ENCODE measurements at regions not wholly inside any gene's neighbourhood (a gene's known extent, or its start where the extent isn't known, plus 50 kb on each side); places are given as distances from the start of the nearest gene placed in this dataset.

GRCh38 chr9:116015855-116016254 lies 137.7 kb upstream of the PAPPA start:
- TF ChIP-seq CTCF (IDR thresholded peaks at IDR 0.05; ENCODE audit: insufficient read depth, low read depth, low read length) = no peak
- no peak overlapping the region for H3K4me3 ChIP-seq (ENCODE audit: low read depth, low read length)
- peak; percentile 55 for DNase-seq (ENCODE audit: low read depth)

- TF ChIP-seq CTCF (IDR thresholded peaks at IDR 0.05; ENCODE audit: insufficient read depth, low read depth, low read length) = no peak
- peak; percentile 81 for DNase-seq (ENCODE audit: low read depth)
- no peak overlapping the region for H3K4me3 ChIP-seq (ENCODE audit: low read depth, low read length)
Observed at GRCh38 chr9:116020146-116020545, 133.4 kb upstream of the PAPPA start.

GRCh38 chr9:116020801-116021200 lies 132.8 kb upstream of the PAPPA start:
- DNase-seq (ENCODE audit: low read depth) = peak; percentile 74
- no peak for TF ChIP-seq CTCF (IDR thresholded peaks at IDR 0.05; ENCODE audit: insufficient read depth, low read depth, low read length)

GRCh38 chr9:116027096-116027495 lies 126.5 kb upstream of the PAPPA start:
- no peak for TF ChIP-seq CTCF (IDR thresholded peaks at IDR 0.05; ENCODE audit: insufficient read depth, low read depth, low read length)
- no peak overlapping the region for H3K4me3 ChIP-seq (ENCODE audit: low read depth, low read length)
- peak; percentile 78 for DNase-seq (ENCODE audit: low read depth)

More at GRCh38 chr9:116020801-116021200, 132.8 kb upstream of the PAPPA start:
- H3K4me3 ChIP-seq (ENCODE audit: low read depth, low read length) = no peak overlapping the region

- peak; percentile 86 for DNase-seq (ENCODE audit: low read depth)
- no peak for TF ChIP-seq CTCF (IDR thresholded peaks at IDR 0.05; ENCODE audit: insufficient read depth, low read depth, low read length)
- no peak overlapping the region for H3K4me3 ChIP-seq (ENCODE audit: low read depth, low read length)
Observed at GRCh38 chr9:116027511-116027910, 126.1 kb upstream of the PAPPA start.

- no peak overlapping the region for H3K4me3 ChIP-seq (ENCODE audit: low read depth, low read length)
- peak; percentile 64 for DNase-seq (ENCODE audit: low read depth)
- TF ChIP-seq CTCF (IDR thresholded peaks at IDR 0.05; ENCODE audit: insufficient read depth, low read depth, low read length) = no peak
Observed at GRCh38 chr9:116027951-116028350, 125.6 kb upstream of the PAPPA start.

GRCh38 chr9:116030517-116030916 lies 123.1 kb upstream of the PAPPA start:
- TF ChIP-seq CTCF (IDR thresholded peaks at IDR 0.05; ENCODE audit: insufficient read depth, low read depth, low read length) = no peak
- H3K4me3 ChIP-seq (ENCODE audit: low read depth, low read length) = no peak overlapping the region
- DNase-seq (ENCODE audit: low read depth) = no peak
